ENCODE measurements at regions not wholly inside any gene's neighbourhood (a gene's known extent, or its start where the extent isn't known, plus 50 kb on each side); places are given as distances from the start of the nearest gene placed in this dataset.

DNA sequence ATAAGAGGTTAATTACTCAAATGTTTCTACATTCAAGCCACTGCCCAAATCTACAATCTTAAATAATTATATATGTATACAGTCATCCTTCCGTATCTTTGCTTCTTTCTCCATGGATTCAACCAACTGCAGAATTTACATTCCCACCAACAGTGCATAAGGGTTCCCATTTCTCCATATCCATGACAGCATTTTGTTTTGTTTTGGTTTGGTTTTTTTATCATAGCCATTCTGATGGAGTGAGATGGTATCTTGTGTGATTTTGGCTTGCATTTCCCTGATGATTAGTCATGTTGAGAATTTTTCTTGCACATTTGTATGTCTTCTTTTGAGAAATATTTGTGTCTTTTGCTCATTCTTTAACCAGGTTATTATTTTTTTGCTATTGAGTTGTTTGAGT is 198.5 kb downstream of the C6orf118 start:
- Histone ChIP-seq H3K27me3 (ENCODE audit: control insufficient read depth in 1 of 2, insufficient read depth in 2 of 2, low read length in 2 of 2) (no peaks in the 10 kb centered on the region), H3K9me3 (ENCODE audit: control insufficient read depth in 1 of 2, insufficient read depth in 1 of 2, low read length in 2 of 2) (peaks cover 7 to 12% of the 10 kb centered on the region in 2 experiments), H3K4me3 (ENCODE audit: low read length) (no peak overlapping the region), H3K4me1 (ENCODE audit: insufficient read depth, low read length) (no peaks in the 10 kb centered on the region), H3K27ac (ENCODE audit: low read depth in 1 of 2, low read length in 2 of 2) (no peak overlapping the region), H3K36me3 (ENCODE audit: insufficient read depth, low read length) (no peaks in the 10 kb centered on the region)
- Mint-ChIP-seq H3K4me3 (no peak overlapping the region), H3K4me1 (ENCODE audit: low read depth) (no peaks in the 10 kb centered on the region), H3K27ac (no peak overlapping the region), H3K36me3 (ENCODE audit: low read depth) (no peaks in the 10 kb centered on the region), H3K9me3 (peaks cover 2% of the 10 kb centered on the region), H3K27me3 (no peaks in the 10 kb centered on the region)
- CTCF ChIA-PET = no interaction called here
- intact Hi-C loops (cut with DNase I, micrococcal nuclease) = no loop called here
- TF ChIP-seq, protein P1, sequence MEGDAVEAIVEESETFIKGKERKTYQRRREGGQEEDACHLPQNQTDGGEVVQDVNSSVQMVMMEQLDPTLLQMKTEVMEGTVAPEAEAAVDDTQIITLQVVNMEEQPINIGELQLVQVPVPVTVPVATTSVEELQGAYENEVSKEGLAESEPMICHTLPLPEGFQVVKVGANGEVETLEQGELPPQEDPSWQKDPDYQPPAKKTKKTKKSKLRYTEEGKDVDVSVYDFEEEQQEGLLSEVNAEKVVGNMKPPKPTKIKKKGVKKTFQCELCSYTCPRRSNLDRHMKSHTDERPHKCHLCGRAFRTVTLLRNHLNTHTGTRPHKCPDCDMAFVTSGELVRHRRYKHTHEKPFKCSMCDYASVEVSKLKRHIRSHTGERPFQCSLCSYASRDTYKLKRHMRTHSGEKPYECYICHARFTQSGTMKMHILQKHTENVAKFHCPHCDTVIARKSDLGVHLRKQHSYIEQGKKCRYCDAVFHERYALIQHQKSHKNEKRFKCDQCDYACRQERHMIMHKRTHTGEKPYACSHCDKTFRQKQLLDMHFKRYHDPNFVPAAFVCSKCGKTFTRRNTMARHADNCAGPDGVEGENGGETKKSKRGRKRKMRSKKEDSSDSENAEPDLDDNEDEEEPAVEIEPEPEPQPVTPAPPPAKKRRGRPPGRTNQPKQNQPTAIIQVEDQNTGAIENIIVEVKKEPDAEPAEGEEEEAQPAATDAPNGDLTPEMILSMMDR (IDR thresholded peaks at IDR 0.05) = no peak
- POLR2A ChIA-PET = no interaction called here
- ATAC-seq (ENCODE audit: poor library complexity) (no peak), DNase-seq (no peak)

DNA sequence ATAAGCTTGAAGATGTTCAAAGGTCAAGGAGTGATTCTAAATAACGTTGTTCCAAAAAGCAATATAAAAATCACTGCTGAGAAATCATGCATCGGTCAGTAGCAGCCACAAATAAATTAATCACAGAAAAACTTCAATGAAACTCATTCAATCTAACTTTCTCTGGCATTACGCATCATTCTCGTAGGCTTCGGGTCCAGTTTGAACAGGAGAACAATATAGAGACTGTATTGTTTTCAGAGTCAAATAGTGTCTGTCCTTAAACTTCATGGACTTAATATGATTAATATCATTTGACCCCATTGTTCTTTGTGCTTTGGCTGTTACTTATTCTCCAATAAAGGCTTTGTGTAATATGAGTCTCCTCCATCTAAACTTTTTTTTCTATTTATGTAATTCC is 200.4 kb downstream of the C6orf118 start:
- no peaks in the 10 kb centered on the region for H3K36me3 ChIP-seq (ENCODE audit: insufficient read depth, low read length)
- H3K4me3 ChIP-seq (ENCODE audit: low read length) = no peak overlapping the region
- TF ChIP-seq, protein P1 (IDR thresholded peaks at IDR 0.05) = no peak
- Mint-ChIP-seq H3K4me1 (ENCODE audit: low read depth) (no peaks in the 10 kb centered on the region), H3K36me3 (ENCODE audit: low read depth) (no peaks in the 10 kb centered on the region), H3K27me3 (no peaks in the 10 kb centered on the region), H3K9me3 (peaks cover 2% of the 10 kb centered on the region), H3K27ac (no peak overlapping the region), H3K4me3 (no peak overlapping the region)
- H3K27ac ChIP-seq (ENCODE audit: low read depth in 1 of 2, low read length in 2 of 2) = no peak overlapping the region
- no peak for DNase-seq
- H3K4me1 ChIP-seq (ENCODE audit: insufficient read depth, low read length) = no peaks in the 10 kb centered on the region
- H3K9me3 ChIP-seq (ENCODE audit: control insufficient read depth in 1 of 2, insufficient read depth in 1 of 2, low read length in 2 of 2) = peaks cover 2 to 7% of the 10 kb centered on the region in 2 experiments
- intact Hi-C loops (cut with DNase I, micrococcal nuclease) = no loop called here
- no peak for ATAC-seq (ENCODE audit: poor library complexity)
- CTCF ChIA-PET = no interaction called here
- H3K27me3 ChIP-seq (ENCODE audit: control insufficient read depth in 1 of 2, insufficient read depth in 2 of 2, low read length in 2 of 2) = no peaks in the 10 kb centered on the region
- POLR2A ChIA-PET = no interaction called here

DNA sequence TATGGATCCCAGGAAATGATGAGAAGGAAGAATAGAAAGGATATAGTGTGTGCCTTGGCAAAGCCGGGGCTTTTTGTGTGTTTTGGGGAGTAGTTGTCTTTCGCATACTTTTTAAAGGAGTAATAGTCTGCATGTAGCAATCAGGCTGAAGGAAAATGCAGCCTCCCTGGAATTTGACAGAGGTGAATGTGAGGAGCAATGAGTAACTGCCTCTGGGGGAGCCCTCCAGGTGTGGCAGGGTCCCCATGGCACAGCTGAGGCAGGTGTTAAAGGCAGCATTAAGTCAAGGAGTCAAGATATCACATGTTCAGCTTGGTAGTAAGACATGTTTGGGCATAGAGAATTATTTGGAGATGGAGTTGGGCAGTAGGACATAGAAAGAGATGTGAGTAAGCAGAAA is 203.1 kb downstream of the C6orf118 start:
- Mint-ChIP-seq H3K4me1 (ENCODE audit: low read depth) (no peaks in the 10 kb centered on the region), H3K27me3 (no peaks in the 10 kb centered on the region), H3K27ac (no peak overlapping the region), H3K36me3 (ENCODE audit: low read depth) (no peaks in the 10 kb centered on the region), H3K9me3 (peaks cover 7% of the 10 kb centered on the region), H3K4me3 (no peak overlapping the region)
- ATAC-seq (ENCODE audit: poor library complexity) = no peak
- POLR2A ChIA-PET = no interaction called here
- intact Hi-C loops (cut with DNase I, micrococcal nuclease) = no loop called here
- H3K27ac ChIP-seq (ENCODE audit: low read depth in 1 of 2, low read length in 2 of 2) = no peak overlapping the region
- no peaks in the 10 kb centered on the region for H3K4me1 ChIP-seq (ENCODE audit: insufficient read depth, low read length)
- peaks cover 0 to 11% of the 10 kb centered on the region in 2 experiments for H3K9me3 ChIP-seq (ENCODE audit: control insufficient read depth in 1 of 2, insufficient read depth in 1 of 2, low read length in 2 of 2)
- no peaks in the 10 kb centered on the region for H3K36me3 ChIP-seq (ENCODE audit: insufficient read depth, low read length)
- TF ChIP-seq, protein P1 (IDR thresholded peaks at IDR 0.05) = no peak
- no peak overlapping the region for H3K4me3 ChIP-seq (ENCODE audit: low read length)
- CTCF ChIA-PET = no interaction called here
- no peaks in the 10 kb centered on the region for H3K27me3 ChIP-seq (ENCODE audit: control insufficient read depth in 1 of 2, insufficient read depth in 2 of 2, low read length in 2 of 2)
- DNase-seq = no peak

All from CD4-positive, alpha-beta T cell (primary cell).